Ascending aorta (tissue), 2 donors: ENCODE measurements at regions not wholly inside any gene's neighbourhood (a gene's known extent, or its start where the extent isn't known, plus 50 kb on each side); places are given as distances from the start of the nearest gene placed in this dataset.

Source experiments
- DNase-seq, 2 donors: peaks; one replicate each; pipeline ENCODE4 v3.0.0-alpha.2; 2019; ENCODE audit warnings: low spot score in 2 of 2
- H3K27ac ChIP-seq, 2 donors: fragments of 200-600 bp; sonication (generic); one replicate each; pipeline ENCODE4 v1.5.1; 2016 to 2017; ENCODE audit warnings: mild to moderate bottlenecking in 1 of 2
- H3K27me3 ChIP-seq: fragments of 200-600 bp; sonication (generic); one replicate; pipeline ENCODE4 v1.5.1; 2017
- H3K36me3 ChIP-seq, 2 donors: fragments of 200-600 bp; sonication (generic); one replicate each; pipeline ENCODE4 v1.5.1; 2016
- H3K4me1 ChIP-seq, 2 donors: fragments of 200-600 bp; sonication (generic); one replicate each; pipeline ENCODE4 v1.5.1; 2016 to 2017; ENCODE audit warnings: mild to moderate bottlenecking in 1 of 2
- H3K4me3 ChIP-seq, 2 donors: fragments of 200-600 bp; sonication (generic); one replicate each; pipeline ENCODE4 v1.5.1; 2016 to 2017; ENCODE audit warnings: mild to moderate bottlenecking in 1 of 2
- H3K9me3 ChIP-seq, 2 donors: fragments of 200-600 bp; sonication (generic); one replicate each; pipeline ENCODE4 v1.5.1; 2016
- intact Hi-C: fragments of 100-400 bp; cut with DNase I; formaldehyde crosslinking; loops from one replicate; pipeline ENCODE4 v1.15.1; 2023
- TF ChIP-seq, protein P1 (sequence below), 3 experiments: fragments of 200-600 bp in 2 of 3; fragments of 450-650 bp in 1 of 3; sonication (generic) in 2 of 3; IDR thresholded peaks; one replicate each; pipeline ENCODE4 v1.5.1; 2016 to 2019; ENCODE audit warnings: antibody characterized with exemption in 3 of 3, mild to moderate bottlenecking in 1 of 3, moderate library complexity in 1 of 3

DNA sequence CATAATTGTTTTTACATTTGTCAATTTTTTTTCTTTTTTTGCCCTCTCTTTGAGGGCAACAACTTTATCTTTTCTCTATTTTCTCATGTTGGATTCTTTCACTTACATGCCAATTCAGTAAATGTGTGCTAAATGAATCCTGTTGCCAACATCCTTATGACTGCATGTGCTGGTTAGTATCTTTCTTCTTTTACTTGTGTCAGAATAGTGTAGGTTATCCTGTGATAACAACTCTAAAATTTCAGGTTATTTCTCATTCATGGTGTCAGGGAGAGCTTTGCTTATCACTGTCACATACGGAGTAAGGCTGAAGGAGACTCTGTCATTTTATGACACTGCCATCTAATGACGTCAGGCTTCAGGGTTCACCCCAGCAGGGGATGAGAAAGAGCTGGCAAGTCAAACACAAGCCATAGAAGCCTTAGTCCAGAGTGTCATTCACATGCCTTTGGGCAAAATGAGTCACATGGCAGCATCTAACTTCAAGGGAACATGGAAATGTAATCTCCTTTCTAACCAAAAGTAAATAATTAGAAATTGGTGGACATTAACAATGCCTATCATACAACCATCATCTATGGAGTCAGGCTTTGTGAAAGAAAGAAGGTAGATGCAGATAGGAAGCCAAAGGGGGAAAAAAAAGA is 242.5 kb upstream of the ATP2B1 start:
- intact Hi-C loops: no loop called here

DNA sequence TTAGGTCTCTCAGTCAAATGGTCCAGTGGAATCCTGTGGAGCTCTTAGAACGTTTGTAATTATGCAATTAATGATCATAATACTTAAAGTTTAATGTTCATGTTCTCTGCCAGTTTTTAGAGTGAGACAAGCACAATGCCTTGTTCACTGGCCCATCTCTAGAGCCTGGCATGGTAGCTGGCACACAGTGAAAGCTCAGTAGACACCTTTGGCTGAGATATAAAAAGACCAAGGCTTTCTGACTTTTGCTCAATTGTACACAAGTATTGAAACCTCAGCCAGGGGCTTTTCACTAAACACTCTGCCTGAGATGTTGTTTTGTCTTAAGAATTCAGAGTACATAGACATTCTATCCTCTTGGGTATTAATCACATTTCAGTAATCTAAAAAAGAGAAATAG is 241.8 kb upstream of the ATP2B1 start:
- Histone ChIP-seq H3K9me3 (no peaks in the 10 kb centered on the region), H3K4me1 (peaks cover 0 to 19% of the 10 kb centered on the region in 2 donors), H3K27ac (no peak overlapping the region), H3K27me3 (no peaks in the 10 kb centered on the region), H3K4me3 (no peak overlapping the region), H3K36me3 (no peaks in the 10 kb centered on the region)
- intact Hi-C loops: no loop called here
- DNase-seq: no peak
- TF ChIP-seq, protein P1, sequence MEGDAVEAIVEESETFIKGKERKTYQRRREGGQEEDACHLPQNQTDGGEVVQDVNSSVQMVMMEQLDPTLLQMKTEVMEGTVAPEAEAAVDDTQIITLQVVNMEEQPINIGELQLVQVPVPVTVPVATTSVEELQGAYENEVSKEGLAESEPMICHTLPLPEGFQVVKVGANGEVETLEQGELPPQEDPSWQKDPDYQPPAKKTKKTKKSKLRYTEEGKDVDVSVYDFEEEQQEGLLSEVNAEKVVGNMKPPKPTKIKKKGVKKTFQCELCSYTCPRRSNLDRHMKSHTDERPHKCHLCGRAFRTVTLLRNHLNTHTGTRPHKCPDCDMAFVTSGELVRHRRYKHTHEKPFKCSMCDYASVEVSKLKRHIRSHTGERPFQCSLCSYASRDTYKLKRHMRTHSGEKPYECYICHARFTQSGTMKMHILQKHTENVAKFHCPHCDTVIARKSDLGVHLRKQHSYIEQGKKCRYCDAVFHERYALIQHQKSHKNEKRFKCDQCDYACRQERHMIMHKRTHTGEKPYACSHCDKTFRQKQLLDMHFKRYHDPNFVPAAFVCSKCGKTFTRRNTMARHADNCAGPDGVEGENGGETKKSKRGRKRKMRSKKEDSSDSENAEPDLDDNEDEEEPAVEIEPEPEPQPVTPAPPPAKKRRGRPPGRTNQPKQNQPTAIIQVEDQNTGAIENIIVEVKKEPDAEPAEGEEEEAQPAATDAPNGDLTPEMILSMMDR (IDR thresholded peaks at IDR 0.05): no peak

More for the DNA sequence above, 242.5 kb upstream of the ATP2B1 start:
- no peaks in the 10 kb centered on the region for H3K36me3 ChIP-seq
- no peaks in the 10 kb centered on the region for H3K9me3 ChIP-seq
- DNase-seq: no peak
- H3K4me1 ChIP-seq: peaks cover 0 to 19% of the 10 kb centered on the region in 2 donors
- no peaks in the 10 kb centered on the region for H3K27me3 ChIP-seq
- TF ChIP-seq, protein P1 (IDR thresholded peaks at IDR 0.05): no peak
- H3K27ac ChIP-seq: no peak overlapping the region
- no peak overlapping the region for H3K4me3 ChIP-seq

DNA sequence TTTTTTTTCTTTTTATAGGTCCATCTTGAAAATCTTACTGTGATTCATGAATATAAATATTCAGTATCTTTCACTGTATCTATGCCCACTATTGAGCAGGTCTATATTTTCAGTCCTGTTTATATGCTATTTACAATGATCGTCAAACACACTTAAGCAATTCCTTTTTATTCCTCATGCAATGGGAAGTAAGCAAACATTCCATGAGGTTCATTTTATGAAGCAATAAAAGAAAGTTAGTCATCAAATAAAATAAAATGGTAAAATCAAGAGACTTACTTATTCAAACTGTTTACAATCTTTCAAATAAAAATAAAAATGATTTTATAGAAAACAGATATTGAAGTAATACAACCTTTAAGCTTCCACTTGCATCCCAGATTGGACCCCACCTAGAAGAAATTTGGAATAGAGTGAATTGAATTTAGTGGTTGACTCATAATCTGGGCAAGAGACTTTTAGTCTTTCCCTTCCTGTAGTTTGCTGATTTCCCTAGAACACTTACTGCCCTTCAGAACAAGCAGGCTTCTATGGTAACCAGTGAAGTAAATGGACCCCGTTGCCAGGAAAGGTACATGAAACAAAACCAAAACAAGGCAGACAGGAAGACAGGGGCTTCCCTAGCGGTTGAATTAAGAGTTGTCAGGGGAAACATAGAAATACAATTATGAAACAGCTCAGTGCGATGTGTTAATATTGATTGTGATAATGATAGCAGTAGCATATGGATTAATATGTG is 241.0 kb upstream of the ATP2B1 start:
- Histone ChIP-seq H3K27ac (no peak overlapping the region), H3K4me1 (peaks cover 0 to 19% of the 10 kb centered on the region in 2 donors), H3K4me3 (no peak overlapping the region), H3K9me3 (no peaks in the 10 kb centered on the region), H3K27me3 (no peaks in the 10 kb centered on the region), H3K36me3 (no peaks in the 10 kb centered on the region)
- TF ChIP-seq, protein P1 (IDR thresholded peaks at IDR 0.05): peak in 1 of 3 experiments; percentile 8
- peak in 1 of 2 donors; percentile 67 for DNase-seq
- intact Hi-C loops: loop anchor here (2.0 kb wide), 1 partner anchor 241 kb away; the partner anchor contains the start of gene ATP2B1

DNA sequence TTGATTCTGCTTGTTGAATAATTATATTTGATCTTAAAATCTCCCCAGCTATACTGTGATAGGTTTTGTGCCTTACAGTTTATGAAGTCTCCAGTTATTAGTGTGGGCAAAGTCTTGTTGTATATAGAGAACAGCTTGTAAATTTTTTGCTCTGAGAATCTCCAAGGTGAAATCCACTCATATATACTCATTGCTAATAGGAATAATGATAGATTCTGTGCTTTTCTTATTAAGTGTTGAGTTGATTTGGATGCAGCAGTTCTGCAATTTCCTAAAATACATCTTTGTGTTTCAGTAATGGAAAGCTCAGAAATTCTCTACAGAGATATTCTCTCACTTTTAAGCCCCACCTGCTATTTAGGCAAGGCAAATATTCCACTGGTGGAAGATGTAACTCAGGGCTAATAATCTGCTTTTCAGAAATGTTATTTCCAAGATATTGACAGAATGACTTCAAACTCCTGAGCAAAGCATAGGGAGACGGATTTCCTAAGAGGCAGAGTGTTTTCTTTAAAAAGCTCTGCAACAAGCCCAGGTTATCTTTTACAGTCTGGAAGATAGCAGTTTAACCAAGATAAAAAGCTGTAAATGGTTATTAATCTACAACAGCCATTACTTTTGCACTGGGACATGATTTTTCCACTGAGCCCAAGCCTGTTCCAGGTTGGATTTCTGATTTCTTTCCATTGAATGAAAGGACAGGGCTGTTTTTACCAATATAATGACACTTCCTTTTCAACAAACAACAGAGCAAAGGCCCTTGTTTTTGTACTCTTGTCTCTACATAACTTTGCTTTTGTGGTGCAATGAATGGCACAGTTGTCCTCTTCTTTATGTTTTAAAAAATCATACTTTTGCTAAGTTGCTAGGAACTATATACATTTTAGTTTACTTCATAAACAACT is 239.9 kb upstream of the ATP2B1 start:
- Histone ChIP-seq H3K9me3 (no peaks in the 10 kb centered on the region), H3K27me3 (no peaks in the 10 kb centered on the region), H3K36me3 (no peaks in the 10 kb centered on the region), H3K4me1 (peaks cover 0 to 19% of the 10 kb centered on the region in 2 donors), H3K27ac (peak overlapping the region; percentile 12 to 72), H3K4me3 (no peak overlapping the region)
- intact Hi-C loops: loop anchor here (2.0 kb wide), 1 partner anchor 240 kb away; the partner anchor contains the start of gene ATP2B1
- TF ChIP-seq, protein P1 (IDR thresholded peaks at IDR 0.05): no peak
- no peak for DNase-seq
